SH-SY5Y (cell line): ENCODE measurements at regions not wholly inside any gene's neighbourhood (a gene's known extent, or its start where the extent isn't known, plus 50 kb on each side); places are given as distances from the start of the nearest gene placed in this dataset.

Experiments
- GATA2 ChIP-seq: IDR thresholded peaks from 2 replicates; pipeline ENCODE4 v1.6.1; 2011; ENCODE audit warnings: mild to moderate bottlenecking, low read depth, low read length
- GATA3 ChIP-seq: IDR thresholded peaks from 2 replicates; pipeline ENCODE4 v1.6.1; 2011; ENCODE audit warnings: low read depth, mild to moderate bottlenecking, low read length, moderate library complexity

GRCh38 chr3:1775321-1775720 is 323.3 kb upstream of the CNTN4 start:
- TF ChIP-seq GATA3 (no peak), GATA2 (no peak)

- TF ChIP-seq GATA3, result no peak
- no peak for TF ChIP-seq GATA2
Measured at GRCh38 chr3:1783995-1784394, 314.7 kb upstream of the CNTN4 start.

- no peak for TF ChIP-seq GATA3
- no peak for TF ChIP-seq GATA2
Measured at GRCh38 chr3:1787094-1787493, 311.6 kb upstream of the CNTN4 start.

GRCh38 chr3:1792466-1792865 is 306.2 kb upstream of the CNTN4 start:
- no peak for TF ChIP-seq GATA3

- TF ChIP-seq GATA2, result no peak
- TF ChIP-seq GATA3, result no peak
Measured at GRCh38 chr3:1798711-1799405, 299.8 kb upstream of the CNTN4 start.

GRCh38 chr3:1805331-1805730 is 293.3 kb upstream of the CNTN4 start:
- TF ChIP-seq GATA3, result no peak

GRCh38 chr3:1808590-1808989 is 290.1 kb upstream of the CNTN4 start:
- no peak for TF ChIP-seq GATA3
- TF ChIP-seq GATA2, result no peak

GRCh38 chr3:1823867-1824266 is 274.8 kb upstream of the CNTN4 start:
- no peak for TF ChIP-seq GATA2
- no peak for TF ChIP-seq GATA3

- TF ChIP-seq GATA2 (no peak), GATA3 (no peak)
Measured at GRCh38 chr3:1824359-1824758, 274.3 kb upstream of the CNTN4 start.

- TF ChIP-seq GATA3 (peak; percentile 76), GATA2 (peak; percentile 80)
Measured at GRCh38 chr3:1828519-1828918, 270.1 kb upstream of the CNTN4 start.

GRCh38 chr3:1830851-1831250 is 267.8 kb upstream of the CNTN4 start:
- TF ChIP-seq GATA2 (no peak), GATA3 (no peak)

GRCh38 chr3:1832395-1832794 is 266.3 kb upstream of the CNTN4 start:
- TF ChIP-seq GATA2 (no peak), GATA3 (no peak)

- TF ChIP-seq GATA3 (no peak), GATA2 (no peak)
Measured at GRCh38 chr3:1843111-1843510, 255.6 kb upstream of the CNTN4 start.

- TF ChIP-seq GATA3 (no peak), GATA2 (no peak)
Measured at GRCh38 chr3:1847571-1847970, 251.1 kb upstream of the CNTN4 start.

- TF ChIP-seq GATA2 (no peak), GATA3 (no peak)
Measured at GRCh38 chr3:1848935-1849334, 249.7 kb upstream of the CNTN4 start.

GRCh38 chr3:1852950-1853349 is 245.7 kb upstream of the CNTN4 start:
- no peak for TF ChIP-seq GATA2
- no peak for TF ChIP-seq GATA3

- no peak for TF ChIP-seq GATA3
- TF ChIP-seq GATA2, result no peak
Measured at GRCh38 chr3:1855841-1856240, 242.8 kb upstream of the CNTN4 start.
